Smooth muscle cell (in vitro differentiated cells): ENCODE measurements at regions not wholly inside any gene's neighbourhood (a gene's known extent, or its start where the extent isn't known, plus 50 kb on each side); places are given as distances from the start of the nearest gene placed in this dataset.

Experiments
- DNase-seq: peaks from one replicate; lab custom pipeline; 2025; ENCODE audit not compliant: unreplicated experiment; lab: John Stamatoyannopoulos, UW
- H2AFZ ChIP-seq: fragments of 200-600 bp; sonication (generic); 2 replicates; pipeline ENCODE4 v1.6.0; 2016; ENCODE audit warnings: antibody characterized with exemption, low read depth, mild to moderate bottlenecking
- H3F3A ChIP-seq: fragments of 200-600 bp; sonication (generic); 2 replicates; pipeline ENCODE4 v1.6.0; 2017; ENCODE audit warnings: antibody characterized with exemption, low read depth
- H3K27ac ChIP-seq: fragments of 200-600 bp; sonication (generic); 2 replicates; pipeline ENCODE4 v1.5.1; 2016; ENCODE audit warnings: low read depth, mild to moderate bottlenecking
- H3K27me3 ChIP-seq: fragments of 200-600 bp; sonication (generic); 2 replicates; pipeline ENCODE4 v1.6.1; 2016; ENCODE audit warnings: low read depth, mild to moderate bottlenecking
- H3K36me3 ChIP-seq: fragments of 200-600 bp; sonication (generic); 2 replicates; pipeline ENCODE4 v1.5.1; 2016; ENCODE audit warnings: low read depth
- H3K4me1 ChIP-seq: fragments of 200-600 bp; sonication (generic); 2 replicates; pipeline ENCODE4 v1.5.1; 2016; ENCODE audit warnings: low read depth
- H3K4me2 ChIP-seq: fragments of 200-600 bp; sonication (generic); 2 replicates; pipeline ENCODE4 v1.6.0; 2016; ENCODE audit warnings: mild to moderate bottlenecking
- H3K4me3 ChIP-seq: fragments of 200-600 bp; sonication (generic); 2 replicates; pipeline ENCODE4 v1.5.1; 2016; ENCODE audit warnings: mild to moderate bottlenecking
- H3K79me2 ChIP-seq: fragments of 200-600 bp; sonication (generic); 2 replicates; pipeline ENCODE4 v1.6.0; 2016; ENCODE audit warnings: low read depth, mild to moderate bottlenecking
- H3K9ac ChIP-seq: fragments of 200-600 bp; sonication (generic); 2 replicates; pipeline ENCODE4 v1.6.0; 2016; ENCODE audit warnings: low read depth
- H3K9me3 ChIP-seq: fragments of 200-600 bp; sonication (generic); replicated peaks from 2 replicates; pipeline ENCODE4 v1.5.1; 2016; ENCODE audit warnings: low read depth
- H4K20me1 ChIP-seq: fragments of 200-600 bp; sonication (generic); 2 replicates; pipeline ENCODE4 v1.6.0; 2016; ENCODE audit warnings: low read depth
- CTCF ChIP-seq: fragments of 200-600 bp; sonication (generic); IDR thresholded peaks from 2 replicates; pipeline ENCODE4 v1.5.1; 2017; ENCODE audit warnings: borderline replicate concordance, mild to moderate bottlenecking, antibody characterized with exemption; ENCODE audit not compliant: insufficient read depth, poor library complexity, severe bottlenecking
- WGBS: methylation state at CpG from one replicate; pipeline ENCODE4 v1.1.7; 2016; ENCODE audit warnings: low lambda C conversion rate; 5-methylcytosine and 5-hydroxymethylcytosine counted together

- Histone ChIP-seq H3K36me3 (no peaks in the 10 kb centered on the region), H3K27me3 (no peaks in the 10 kb centered on the region), H3K9ac (no peak overlapping the region), H3K4me1 (no peaks in the 10 kb centered on the region), H3K79me2 (no peaks in the 10 kb centered on the region), H4K20me1 (no peaks in the 10 kb centered on the region), H3K4me3 (no peak overlapping the region), H2AFZ (no peak overlapping the region), H3F3A (no peaks in the 10 kb centered on the region), H3K9me3 (no peaks in the 10 kb centered on the region), H3K4me2 (no peak overlapping the region), H3K27ac (no peak overlapping the region)
- DNase-seq: no peak
- peak; percentile 52 for TF ChIP-seq CTCF
- 10% methylated on average over 2 of the region's 2 CpGs for WGBS
Measured at GRCh38 chr3:80688814-80689213, 921.0 kb upstream of the ROBO1 start.

GRCh38 chr3:80682951-80683350 lies 915.2 kb upstream of the ROBO1 start:
- Histone ChIP-seq H3K9ac (no peak overlapping the region), H3K79me2 (no peaks in the 10 kb centered on the region), H3K4me2 (no peak overlapping the region), H4K20me1 (no peaks in the 10 kb centered on the region), H3K27me3 (no peaks in the 10 kb centered on the region), H3F3A (no peaks in the 10 kb centered on the region), H3K4me3 (no peak overlapping the region), H3K27ac (no peak overlapping the region), H3K9me3 (no peaks in the 10 kb centered on the region), H3K36me3 (no peaks in the 10 kb centered on the region), H3K4me1 (no peaks in the 10 kb centered on the region), H2AFZ (no peak overlapping the region)
- TF ChIP-seq CTCF: no peak
- WGBS: 68% methylated on average over 1 of the region's 1 CpG
- DNase-seq: no peak

- H3K9me3 ChIP-seq: no peaks in the 10 kb centered on the region
- no peak overlapping the region for H3K27ac ChIP-seq
- H3K4me3 ChIP-seq: no peak overlapping the region
- no peaks in the 10 kb centered on the region for H3F3A ChIP-seq
- H3K79me2 ChIP-seq: no peaks in the 10 kb centered on the region
- no peak overlapping the region for H3K9ac ChIP-seq
- no peaks in the 10 kb centered on the region for H3K4me1 ChIP-seq
- H3K27me3 ChIP-seq: no peaks in the 10 kb centered on the region
- no peaks in the 10 kb centered on the region for H4K20me1 ChIP-seq
- DNase-seq: no peak
- H3K36me3 ChIP-seq: no peaks in the 10 kb centered on the region
- no peak overlapping the region for H2AFZ ChIP-seq
- H3K4me2 ChIP-seq: no peak overlapping the region
- no peak for TF ChIP-seq CTCF
Measured at GRCh38 chr3:80682235-80682634, 914.4 kb upstream of the ROBO1 start.

GRCh38 chr3:80677796-80678195 lies 910.0 kb upstream of the ROBO1 start:
- WGBS: 66% methylated on average over 6 of the region's 6 CpGs
- H3K36me3 ChIP-seq: no peaks in the 10 kb centered on the region

More at GRCh38 chr3:80677796-80678195, 910.0 kb upstream of the ROBO1 start:
- Histone ChIP-seq H4K20me1 (no peaks in the 10 kb centered on the region), H3K4me3 (no peak overlapping the region), H3K79me2 (no peaks in the 10 kb centered on the region), H3K4me2 (no peak overlapping the region), H3K9me3 (no peaks in the 10 kb centered on the region), H3K9ac (no peak overlapping the region), H2AFZ (no peak overlapping the region), H3F3A (no peaks in the 10 kb centered on the region), H3K27ac (no peak overlapping the region), H3K4me1 (no peaks in the 10 kb centered on the region), H3K27me3 (no peaks in the 10 kb centered on the region)
- DNase-seq: no peak
- TF ChIP-seq CTCF: no peak
